A673 (cell line): ENCODE measurements at regions not wholly inside any gene's neighbourhood (a gene's known extent, or its start where the extent isn't known, plus 50 kb on each side); places are given as distances from the start of the nearest gene placed in this dataset.

Source experiments
- BruUV-seq: library from RNA; stranded (reverse); fragments of 400-500 nt; replicated peaks from 2 replicates; lab custom pipeline; 2021; lab: Mats Ljungman, UMichigan
- CTCF ChIA-PET: fragments of 300-600 bp; sonication (Branson Sonifier 250); formaldehyde crosslinking; loops from one replicate; lab custom pipeline; 2022; ENCODE audit warnings: antibody characterized with exemption; lab: Charles Lee
- POLR2A ChIA-PET: fragments of 300-600 bp; sonication (Branson Sonifier 250); formaldehyde crosslinking; loops from one replicate; lab custom pipeline; 2022; ENCODE audit warnings: antibody characterized with exemption; ENCODE audit not compliant: low non-redundant PET; lab: Charles Lee
- DNase-seq: peaks from one replicate; pipeline ENCODE4 v3.0.0-alpha.2; 2015; ENCODE audit warnings: low spot score
- H3K27ac ChIP-seq: fragments of 200-600 bp; sonication (generic); 2 replicates; pipeline ENCODE4 v1.5.1; 2016; ENCODE audit warnings: mixed run types, low read depth, mild to moderate bottlenecking, mixed read lengths, antibody characterized with exemption, low read length; ENCODE audit not compliant: poor library complexity, severe bottlenecking
- H3K27me3 ChIP-seq: fragments of 200-600 bp; sonication (generic); replicated peaks from 2 replicates; pipeline ENCODE4 v1.6.1; 2017; ENCODE audit warnings: mixed run types, low read depth, mild to moderate bottlenecking, mixed read lengths, antibody characterized with exemption, low read length; ENCODE audit not compliant: insufficient read depth, poor library complexity
- H3K36me3 ChIP-seq: fragments of 200-600 bp; sonication (generic); 2 replicates; pipeline ENCODE4 v1.6.1; 2016; ENCODE audit warnings: mixed run types, mild to moderate bottlenecking, mixed read lengths, antibody characterized with exemption, low read length; ENCODE audit not compliant: insufficient read depth, poor library complexity, severe bottlenecking
- H3K4me1 ChIP-seq: fragments of 200-600 bp; sonication (generic); 2 replicates; pipeline ENCODE4 v1.6.1; 2017; ENCODE audit warnings: mixed run types, mild to moderate bottlenecking, mixed read lengths, antibody characterized with exemption, low read length; ENCODE audit not compliant: insufficient read depth, poor library complexity, severe bottlenecking
- H3K4me3 ChIP-seq: fragments of 200-600 bp; sonication (generic); 2 replicates; pipeline ENCODE4 v1.5.1; 2016; ENCODE audit warnings: low read depth, mixed run types, mild to moderate bottlenecking, mixed read lengths, low read length; ENCODE audit not compliant: poor library complexity, severe bottlenecking
- H3K9me3 ChIP-seq: fragments of 200-600 bp; sonication (generic); 2 replicates; pipeline ENCODE4 v1.6.1; 2016; ENCODE audit warnings: mixed run types, low read depth, mild to moderate bottlenecking, mixed read lengths, antibody characterized with exemption, low read length; ENCODE audit not compliant: poor library complexity, severe bottlenecking
- EZH2 ChIP-seq: fragments of 200-600 bp; sonication (generic); IDR thresholded peaks from 2 replicates; pipeline ENCODE4 v1.6.1; 2017; ENCODE audit warnings: borderline replicate concordance, low read depth, mild to moderate bottlenecking, mixed read lengths, antibody characterized with exemption, low read length; ENCODE audit not compliant: poor library complexity, severe bottlenecking
- intact Hi-C: fragments of 100-400 bp; cut with micrococcal nuclease; formaldehyde crosslinking; loops from one replicate; pipeline ENCODE4 v1.10.0; 2022; ENCODE audit not compliant: unreplicated experiment
- TF ChIP-seq, protein P1 (sequence below): fragments of 300-800, 200-600 bp; sonication (generic); conservative IDR thresholded peaks from 2 replicates; pipeline ENCODE4 v1.5.1; 2017; ENCODE audit warnings: low read depth, mild to moderate bottlenecking, antibody characterized with exemption, low read length, moderate library complexity, mixed read lengths

DNA sequence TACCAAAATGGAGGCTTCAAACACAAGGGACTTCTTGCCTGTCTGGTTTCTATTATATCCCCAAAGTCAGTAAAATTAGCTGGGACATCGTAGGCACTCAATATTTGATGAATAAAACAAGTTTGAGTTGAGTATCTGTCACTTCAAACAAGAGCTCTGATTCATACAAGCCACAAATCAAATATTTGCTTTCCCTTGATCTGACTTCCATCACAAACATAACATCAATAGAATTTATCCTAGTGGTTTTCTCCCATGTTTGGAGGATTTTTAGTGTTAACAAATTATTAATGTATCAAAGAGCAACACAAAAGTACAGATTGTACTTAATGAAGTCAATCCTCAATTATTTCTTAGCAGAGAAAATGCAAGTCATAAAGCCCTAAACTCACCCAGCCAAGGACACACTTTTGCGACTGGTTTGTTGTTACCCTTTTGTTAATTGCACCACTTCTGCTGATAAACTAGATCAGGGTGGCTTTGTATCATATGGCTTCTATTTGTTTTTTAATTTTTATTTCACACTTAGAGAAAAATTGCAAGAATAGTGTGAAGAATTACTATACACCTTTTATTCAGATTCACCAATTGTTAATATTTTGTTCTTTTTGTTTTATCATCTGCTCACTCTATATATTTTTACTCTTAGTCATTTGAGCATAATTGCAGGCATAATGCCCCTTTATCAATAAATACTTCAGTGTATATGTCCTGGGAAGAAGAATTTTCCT is 117.4 kb upstream of the PRDM1 start:
- intact Hi-C loops, result no loop called here
- DNase-seq, result no peak
- H3K27me3 ChIP-seq, result no peaks in the 10 kb centered on the region
- H3K9me3 ChIP-seq, result peaks cover 13% of the 10 kb centered on the region
- CTCF ChIA-PET, result no interaction called here
- H3K4me3 ChIP-seq, result no peak overlapping the region
- no peak overlapping the region for H3K27ac ChIP-seq
- H3K36me3 ChIP-seq, result no peaks in the 10 kb centered on the region
- TF ChIP-seq, protein P1, sequence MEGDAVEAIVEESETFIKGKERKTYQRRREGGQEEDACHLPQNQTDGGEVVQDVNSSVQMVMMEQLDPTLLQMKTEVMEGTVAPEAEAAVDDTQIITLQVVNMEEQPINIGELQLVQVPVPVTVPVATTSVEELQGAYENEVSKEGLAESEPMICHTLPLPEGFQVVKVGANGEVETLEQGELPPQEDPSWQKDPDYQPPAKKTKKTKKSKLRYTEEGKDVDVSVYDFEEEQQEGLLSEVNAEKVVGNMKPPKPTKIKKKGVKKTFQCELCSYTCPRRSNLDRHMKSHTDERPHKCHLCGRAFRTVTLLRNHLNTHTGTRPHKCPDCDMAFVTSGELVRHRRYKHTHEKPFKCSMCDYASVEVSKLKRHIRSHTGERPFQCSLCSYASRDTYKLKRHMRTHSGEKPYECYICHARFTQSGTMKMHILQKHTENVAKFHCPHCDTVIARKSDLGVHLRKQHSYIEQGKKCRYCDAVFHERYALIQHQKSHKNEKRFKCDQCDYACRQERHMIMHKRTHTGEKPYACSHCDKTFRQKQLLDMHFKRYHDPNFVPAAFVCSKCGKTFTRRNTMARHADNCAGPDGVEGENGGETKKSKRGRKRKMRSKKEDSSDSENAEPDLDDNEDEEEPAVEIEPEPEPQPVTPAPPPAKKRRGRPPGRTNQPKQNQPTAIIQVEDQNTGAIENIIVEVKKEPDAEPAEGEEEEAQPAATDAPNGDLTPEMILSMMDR, result no peak
- TF ChIP-seq EZH2, result no peak
- H3K4me1 ChIP-seq, result no peaks in the 10 kb centered on the region
- POLR2A ChIA-PET, result no interaction called here
- BruUV-seq, result no TSS peak

DNA sequence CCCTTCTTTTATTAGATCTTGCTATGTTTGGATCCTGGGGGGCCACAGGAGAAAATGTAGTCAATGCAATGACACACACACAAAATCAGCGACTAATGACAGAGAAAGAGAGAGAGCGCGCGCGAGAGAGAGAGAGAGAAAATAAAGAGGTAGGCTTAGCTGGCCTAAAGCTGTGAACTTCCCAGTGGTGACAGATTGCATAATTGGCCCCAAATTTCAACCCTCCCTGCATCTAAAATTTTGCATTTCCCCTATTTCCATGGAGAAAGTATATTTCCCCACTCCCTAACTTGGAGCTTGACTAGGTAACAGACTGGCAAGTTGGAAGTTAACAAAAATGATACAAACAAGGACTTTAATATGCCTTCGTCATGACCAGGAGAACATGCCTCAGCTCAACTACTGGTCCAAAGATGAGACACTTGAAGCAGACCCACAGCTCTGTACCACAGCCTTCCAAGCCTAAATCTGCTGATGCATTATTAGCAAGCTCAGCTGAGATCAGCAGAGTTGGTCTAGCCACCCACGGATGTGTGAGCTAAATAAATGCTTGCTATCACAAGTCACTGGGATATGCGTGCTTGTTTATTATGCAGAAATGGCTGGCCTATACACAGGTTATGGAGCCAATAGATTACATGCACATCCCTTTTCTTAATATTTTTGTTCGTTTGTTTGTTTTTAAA is 118.1 kb upstream of the PRDM1 start:
- H3K27ac ChIP-seq, result no peak overlapping the region
- TF ChIP-seq EZH2, result no peak
- TF ChIP-seq, protein P1, result no peak
- no TSS peak for BruUV-seq
- H3K36me3 ChIP-seq, result no peaks in the 10 kb centered on the region
- no peaks in the 10 kb centered on the region for H3K4me1 ChIP-seq
- DNase-seq, result no peak
- peaks cover 13% of the 10 kb centered on the region for H3K9me3 ChIP-seq
- intact Hi-C loops, result no loop called here
- CTCF ChIA-PET, result no interaction called here
- no peaks in the 10 kb centered on the region for H3K27me3 ChIP-seq
- POLR2A ChIA-PET, result no interaction called here
- no peak overlapping the region for H3K4me3 ChIP-seq

DNA sequence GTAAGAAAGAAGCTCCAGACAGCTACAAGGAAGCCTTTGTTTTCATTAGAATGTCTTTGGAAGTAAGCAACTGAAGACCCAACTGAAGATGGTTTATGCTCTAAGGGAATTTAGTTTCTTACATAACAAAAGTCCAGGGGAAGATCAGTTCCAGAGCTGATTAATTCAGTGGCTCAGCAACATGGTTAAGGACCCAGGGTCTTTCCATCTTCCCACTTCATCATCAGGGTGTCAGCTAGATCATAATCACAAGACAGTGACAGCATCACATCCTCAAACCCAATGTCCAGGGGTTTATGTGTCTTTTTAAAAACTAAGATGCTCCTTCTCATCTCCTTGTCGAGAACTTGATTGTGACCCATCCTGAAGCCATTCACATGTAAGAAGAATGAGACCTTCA is 119.7 kb upstream of the PRDM1 start:
- DNase-seq, result no peak
- Histone ChIP-seq H3K4me1 (no peaks in the 10 kb centered on the region), H3K4me3 (no peak overlapping the region), H3K27me3 (no peaks in the 10 kb centered on the region), H3K27ac (no peak overlapping the region), H3K36me3 (no peaks in the 10 kb centered on the region), H3K9me3 (no peaks in the 10 kb centered on the region)
- intact Hi-C loops, result no loop called here
- POLR2A ChIA-PET, result no interaction called here
- CTCF ChIA-PET, result no interaction called here
- TF ChIP-seq, protein P1, result no peak
- no peak for TF ChIP-seq EZH2
- BruUV-seq, result no TSS peak
